ENCODE measurements at regions not wholly inside any gene's neighbourhood (a gene's known extent, or its start where the extent isn't known, plus 50 kb on each side); places are given as distances from the start of the nearest gene placed in this dataset.

DNA sequence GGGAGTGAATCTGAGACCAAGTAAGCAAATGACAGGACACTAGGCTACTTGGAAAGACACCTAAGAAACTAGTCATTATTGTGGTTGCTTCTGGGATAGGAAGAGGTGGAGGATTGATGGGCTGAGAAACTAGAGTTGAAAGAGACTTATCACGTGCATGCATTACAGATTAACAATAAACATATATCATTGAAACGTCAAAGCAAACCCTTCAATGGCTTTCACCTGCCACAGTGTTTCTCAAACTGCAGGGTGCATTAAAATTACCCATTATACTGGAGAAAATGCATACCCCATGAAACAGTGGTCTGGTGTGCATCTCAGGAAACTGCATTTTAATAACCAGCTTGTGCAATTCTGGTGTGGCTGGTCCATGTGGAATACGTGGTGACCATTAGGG is 318.8 kb downstream of the SMAD2 start:
- no peak for TF ChIP-seq POLR2AphosphoS5 (IDR thresholded peaks at IDR 0.05)
- TF ChIP-seq EP300 (IDR thresholded peaks at IDR 0.05): no peak
- no peak for TF ChIP-seq POLR2A (IDR thresholded peaks at IDR 0.05)
- TF ChIP-seq, protein P1, sequence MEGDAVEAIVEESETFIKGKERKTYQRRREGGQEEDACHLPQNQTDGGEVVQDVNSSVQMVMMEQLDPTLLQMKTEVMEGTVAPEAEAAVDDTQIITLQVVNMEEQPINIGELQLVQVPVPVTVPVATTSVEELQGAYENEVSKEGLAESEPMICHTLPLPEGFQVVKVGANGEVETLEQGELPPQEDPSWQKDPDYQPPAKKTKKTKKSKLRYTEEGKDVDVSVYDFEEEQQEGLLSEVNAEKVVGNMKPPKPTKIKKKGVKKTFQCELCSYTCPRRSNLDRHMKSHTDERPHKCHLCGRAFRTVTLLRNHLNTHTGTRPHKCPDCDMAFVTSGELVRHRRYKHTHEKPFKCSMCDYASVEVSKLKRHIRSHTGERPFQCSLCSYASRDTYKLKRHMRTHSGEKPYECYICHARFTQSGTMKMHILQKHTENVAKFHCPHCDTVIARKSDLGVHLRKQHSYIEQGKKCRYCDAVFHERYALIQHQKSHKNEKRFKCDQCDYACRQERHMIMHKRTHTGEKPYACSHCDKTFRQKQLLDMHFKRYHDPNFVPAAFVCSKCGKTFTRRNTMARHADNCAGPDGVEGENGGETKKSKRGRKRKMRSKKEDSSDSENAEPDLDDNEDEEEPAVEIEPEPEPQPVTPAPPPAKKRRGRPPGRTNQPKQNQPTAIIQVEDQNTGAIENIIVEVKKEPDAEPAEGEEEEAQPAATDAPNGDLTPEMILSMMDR (IDR thresholded peaks at IDR 0.05): no peak
- Histone ChIP-seq H3K27me3 (no peaks in the 10 kb centered on the region), H3K27ac (no peak overlapping the region), H3K9me3 (no peaks in the 10 kb centered on the region), H3K4me3 (no peak overlapping the region), H3K4me1 (no peaks in the 10 kb centered on the region), H3K36me3 (no peaks in the 10 kb centered on the region)
- no peak for DNase-seq (ENCODE audit: low spot score in 2 of 2)
- WGBS: 43% methylated on average over 3 of the region's 3 CpGs

DNA sequence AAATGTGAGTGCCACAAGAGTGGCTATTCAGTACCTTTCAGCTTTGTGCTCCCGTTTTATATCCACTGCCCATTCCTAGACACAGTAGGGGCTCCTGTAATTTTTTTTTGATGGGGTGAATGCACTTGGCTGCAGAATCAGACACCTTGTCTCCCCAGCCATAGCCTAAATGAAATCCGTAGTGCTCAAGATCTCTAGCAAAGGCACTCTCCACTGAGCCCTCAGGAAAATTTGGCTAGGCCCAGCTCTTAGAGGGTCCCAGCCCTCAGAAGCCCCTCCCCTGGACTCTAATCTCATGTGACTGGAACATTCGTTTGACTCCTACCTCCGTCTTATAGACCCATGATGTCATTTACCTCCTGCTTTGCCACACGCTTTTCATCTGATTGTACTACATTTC is 323.9 kb downstream of the SMAD2 start:
- Histone ChIP-seq H3K27ac (no peak overlapping the region), H3K36me3 (no peaks in the 10 kb centered on the region), H3K4me1 (no peaks in the 10 kb centered on the region), H3K4me3 (no peak overlapping the region), H3K27me3 (no peaks in the 10 kb centered on the region), H3K9me3 (no peaks in the 10 kb centered on the region)
- TF ChIP-seq POLR2A (IDR thresholded peaks at IDR 0.05) (no peak), POLR2AphosphoS5 (IDR thresholded peaks at IDR 0.05) (no peak), EP300 (IDR thresholded peaks at IDR 0.05) (no peak)
- TF ChIP-seq, protein P1 (IDR thresholded peaks at IDR 0.05): no peak
- no peak for DNase-seq (ENCODE audit: low spot score in 2 of 2)
- WGBS: 80% methylated on average over 5 of the region's 5 CpGs

DNA sequence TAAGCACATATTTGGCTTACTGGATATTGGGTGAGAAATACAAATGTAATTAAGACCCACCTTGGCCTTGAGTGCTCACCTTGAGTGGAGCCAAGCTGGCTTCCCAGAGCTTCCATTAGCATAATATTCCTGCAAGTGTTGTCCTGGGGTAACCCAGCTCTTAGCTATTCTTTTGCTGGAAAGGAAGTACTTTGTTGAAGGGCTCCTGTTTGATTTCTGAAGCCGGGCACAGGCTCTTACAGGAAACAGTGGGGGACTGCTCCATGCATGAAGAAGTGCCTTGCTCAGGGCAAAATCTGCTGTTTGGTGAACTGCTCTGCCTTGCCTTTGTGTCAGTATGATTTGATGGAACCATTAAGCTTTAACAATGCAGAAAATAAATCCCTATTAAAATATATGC is 325.4 kb downstream of the SMAD2 start:
- H3K4me3 ChIP-seq: no peak overlapping the region
- H3K9me3 ChIP-seq: no peaks in the 10 kb centered on the region
- TF ChIP-seq POLR2A (IDR thresholded peaks at IDR 0.05) (no peak), POLR2AphosphoS5 (IDR thresholded peaks at IDR 0.05) (no peak), EP300 (IDR thresholded peaks at IDR 0.05) (no peak)
- TF ChIP-seq, protein P1 (IDR thresholded peaks at IDR 0.05): no peak
- no peaks in the 10 kb centered on the region for H3K4me1 ChIP-seq
- H3K27ac ChIP-seq: no peak overlapping the region
- no peaks in the 10 kb centered on the region for H3K27me3 ChIP-seq
- no peaks in the 10 kb centered on the region for H3K36me3 ChIP-seq
- no peak for DNase-seq (ENCODE audit: low spot score in 2 of 2)
- WGBS: 43% methylated on average over 1 of the region's 1 CpG

DNA sequence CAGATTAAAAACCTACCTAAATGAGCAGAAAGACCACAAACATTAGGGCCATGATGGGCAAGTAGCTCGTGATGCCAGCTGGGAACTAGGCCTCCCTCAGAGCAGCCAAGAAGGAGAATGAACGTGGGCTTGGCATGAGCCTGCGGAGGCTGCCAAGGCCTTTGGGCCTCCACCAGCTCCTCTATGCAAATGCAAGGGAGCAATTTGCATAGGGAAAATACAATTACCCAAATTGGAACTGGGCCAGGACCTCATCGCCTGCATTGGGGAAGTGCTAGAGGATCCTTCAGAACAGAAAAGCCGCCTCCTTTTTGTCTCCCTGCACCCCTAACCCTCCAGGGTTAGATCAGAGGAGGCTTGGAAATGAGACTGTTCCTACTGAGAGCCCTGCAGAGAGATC is 326.4 kb downstream of the SMAD2 start:
- Histone ChIP-seq H3K4me3 (no peak overlapping the region), H3K36me3 (no peaks in the 10 kb centered on the region), H3K9me3 (no peaks in the 10 kb centered on the region), H3K4me1 (no peaks in the 10 kb centered on the region), H3K27ac (no peak overlapping the region), H3K27me3 (no peaks in the 10 kb centered on the region)
- WGBS: 65% methylated on average over 5 of the region's 5 CpGs
- DNase-seq (ENCODE audit: low spot score in 2 of 2): no peak
- TF ChIP-seq, protein P1 (IDR thresholded peaks at IDR 0.05): no peak
- no peak for TF ChIP-seq EP300 (IDR thresholded peaks at IDR 0.05)
- no peak for TF ChIP-seq POLR2A (IDR thresholded peaks at IDR 0.05)
- TF ChIP-seq POLR2AphosphoS5 (IDR thresholded peaks at IDR 0.05): no peak

DNA sequence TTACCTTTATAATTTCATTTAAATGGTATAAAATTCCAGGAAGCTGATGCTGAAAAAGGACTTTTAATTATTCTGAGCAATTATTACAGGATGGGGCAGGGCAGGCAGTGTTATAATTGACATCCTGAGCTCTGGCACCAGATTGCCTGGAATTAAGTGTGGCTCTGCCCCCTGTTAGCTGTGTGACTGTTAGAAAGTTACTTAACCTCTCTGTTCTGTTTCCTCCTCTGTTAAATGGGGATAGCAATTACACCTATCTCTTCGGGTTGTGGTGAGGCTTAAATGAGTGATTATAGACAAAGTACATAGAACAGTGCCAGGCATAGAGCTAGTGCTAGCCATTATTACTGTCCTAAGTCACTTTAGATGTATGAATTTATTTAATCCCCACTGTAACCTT is 327.3 kb downstream of the SMAD2 start:
- Histone ChIP-seq H3K27me3 (no peaks in the 10 kb centered on the region), H3K4me1 (no peaks in the 10 kb centered on the region), H3K4me3 (no peak overlapping the region), H3K36me3 (no peaks in the 10 kb centered on the region), H3K9me3 (no peaks in the 10 kb centered on the region), H3K27ac (no peak overlapping the region)
- no peak for DNase-seq (ENCODE audit: low spot score in 2 of 2)
- TF ChIP-seq POLR2A (IDR thresholded peaks at IDR 0.05) (no peak), EP300 (IDR thresholded peaks at IDR 0.05) (no peak), POLR2AphosphoS5 (IDR thresholded peaks at IDR 0.05) (no peak)
- TF ChIP-seq, protein P1 (IDR thresholded peaks at IDR 0.05): no peak
- WGBS: 88% methylated on average over 1 of the region's 1 CpG
